Neural cell (in vitro differentiated cells): ENCODE measurements at regions not wholly inside any gene's neighbourhood (a gene's known extent, or its start where the extent isn't known, plus 50 kb on each side); places are given as distances from the start of the nearest gene placed in this dataset.

Experiments used
- H2AFZ ChIP-seq: fragments of 200-600, 300-800 bp; sonication (generic), shearing (Covaris generic); 2 replicates; pipeline ENCODE4 v1.6.0; 2014; ENCODE audit warnings: low read depth, mild to moderate bottlenecking, antibody characterized with exemption, low read length, moderate library complexity
- H3F3A ChIP-seq: fragments of 200-600 bp; shearing (Covaris generic); 2 replicates; pipeline ENCODE4 v1.6.1; 2016; ENCODE audit warnings: mild to moderate bottlenecking, moderate library complexity, mixed read lengths, antibody characterized with exemption, low read length; ENCODE audit not compliant: insufficient read depth, poor library complexity, severe bottlenecking
- H3K27ac ChIP-seq: fragments of 200-600, 300-800 bp; sonication (generic), shearing (Covaris generic); 2 replicates; pipeline ENCODE4 v1.5.1; 2014; ENCODE audit warnings: mild to moderate bottlenecking, low read length, moderate library complexity
- H3K27me3 ChIP-seq: fragments of 300-800, 200-600 bp; sonication (generic), shearing (Covaris generic); 2 replicates; pipeline ENCODE4 v1.6.0; 2014; ENCODE audit warnings: mild to moderate bottlenecking, low read depth, low read length, moderate library complexity; ENCODE audit not compliant: insufficient read depth
- H3K36me3 ChIP-seq: fragments of 300-800, 200-600 bp; sonication (generic), shearing (Covaris generic); 2 replicates; pipeline ENCODE4 v1.5.1; 2014; ENCODE audit warnings: mild to moderate bottlenecking, antibody characterized with exemption, low read length, moderate library complexity; ENCODE audit not compliant: insufficient read depth
- H3K4me2 ChIP-seq: fragments of 300-800, 200-600 bp; sonication (generic), shearing (Covaris generic); 2 replicates; pipeline ENCODE4 v1.6.0; 2014; ENCODE audit warnings: mild to moderate bottlenecking, low read length
- H3K4me3 ChIP-seq: fragments of 300-800, 200-600 bp; sonication (generic), shearing (Covaris generic); 2 replicates; pipeline ENCODE4 v1.5.1; 2014; ENCODE audit warnings: mild to moderate bottlenecking, low read length, moderate library complexity
- H3K79me2 ChIP-seq: fragments of 200-600 bp; shearing (Covaris generic); replicated peaks from 2 replicates; pipeline ENCODE4 v1.6.0; 2014; ENCODE audit warnings: mild to moderate bottlenecking, low read length, moderate library complexity; ENCODE audit not compliant: insufficient read depth
- H3K9ac ChIP-seq: fragments of 300-800, 200-600 bp; sonication (generic), shearing (Covaris generic); 2 replicates; pipeline ENCODE4 v1.6.1; 2016; ENCODE audit warnings: mild to moderate bottlenecking, low read length, mixed read lengths
- H3K9me2 ChIP-seq: fragments of 200-600 bp; shearing (Covaris generic); 2 replicates; pipeline ENCODE4 v1.6.1; 2016; ENCODE audit warnings: mild to moderate bottlenecking, low read length, mixed read lengths; ENCODE audit not compliant: insufficient read depth
- H3K9me3 ChIP-seq: fragments of 200-600, 300-800 bp; sonication (generic), shearing (Covaris generic); 2 replicates; pipeline ENCODE4 v1.6.1; 2016; ENCODE audit warnings: mild to moderate bottlenecking, mixed run types, low read length, moderate library complexity, mixed read lengths
- H4K20me1 ChIP-seq: fragments of 200-600 bp; shearing (Covaris generic); 2 replicates; pipeline ENCODE4 v1.6.1; 2016; ENCODE audit warnings: mild to moderate bottlenecking, mixed run types; ENCODE audit not compliant: insufficient read depth
- EP300 ChIP-seq: fragments of 450-650 bp; conservative IDR thresholded peaks from 2 replicates; pipeline ENCODE4 v1.6.1; 2014; ENCODE audit warnings: antibody characterized with exemption, mild to moderate bottlenecking, moderate library complexity; ENCODE audit not compliant: poor library complexity, severe bottlenecking
- MXI1 ChIP-seq: fragments of 450-650 bp; conservative IDR thresholded peaks from 2 replicates; pipeline ENCODE4 v1.6.1; 2014; ENCODE audit warnings: antibody characterized with exemption, mild to moderate bottlenecking; ENCODE audit not compliant: poor library complexity, severe bottlenecking
- POLR2AphosphoS5 ChIP-seq: IDR thresholded peaks from 2 replicates; pipeline ENCODE4 v1.6.1; 2012
- RAD21 ChIP-seq: fragments of 450-650 bp; conservative IDR thresholded peaks from 2 replicates; pipeline ENCODE4 v1.6.1; 2014; ENCODE audit warnings: antibody characterized with exemption, mild to moderate bottlenecking, moderate library complexity
- REST ChIP-seq: IDR thresholded peaks from 2 replicates; pipeline ENCODE4 v1.6.1; 2012; ENCODE audit warnings: borderline replicate concordance
- SMC3 ChIP-seq: fragments of 450-650 bp; conservative IDR thresholded peaks from 2 replicates; pipeline ENCODE4 v1.6.1; 2014; ENCODE audit warnings: antibody characterized with exemption, mild to moderate bottlenecking, moderate library complexity; ENCODE audit not compliant: poor library complexity
- TF ChIP-seq, protein P1 (sequence below): fragments of 450-650 bp; IDR thresholded peaks from 2 replicates; pipeline ENCODE4 v1.5.1; 2014; ENCODE audit warnings: antibody characterized with exemption, mild to moderate bottlenecking, moderate library complexity; ENCODE audit not compliant: poor library complexity, severe bottlenecking

DNA sequence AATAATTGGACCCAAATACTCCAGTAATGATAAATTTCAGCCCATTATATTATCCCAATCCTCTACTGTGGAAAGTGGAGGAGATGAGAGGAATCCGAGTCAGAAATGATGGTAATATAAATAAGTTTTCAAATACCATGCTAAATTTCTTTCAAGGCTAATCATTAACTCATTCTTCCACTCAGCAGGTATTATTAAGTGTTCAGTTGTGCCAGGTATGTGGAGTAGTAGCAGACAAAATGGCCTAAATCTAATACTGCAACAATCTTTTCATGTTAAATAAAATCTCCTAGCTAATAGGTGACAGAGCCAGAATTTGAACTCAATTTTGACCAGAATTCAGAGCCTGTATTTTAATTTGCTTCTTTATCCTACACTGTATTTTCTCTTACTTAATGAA is 538.6 kb upstream of the ROBO2 start:
- Histone ChIP-seq H3K79me2 (no peaks in the 10 kb centered on the region), H3K36me3 (no peaks in the 10 kb centered on the region), H3K9me3 (no peaks in the 10 kb centered on the region), H3K27me3 (no peaks in the 10 kb centered on the region), H3K4me3 (no peak overlapping the region), H3K9me2 (no peaks in the 10 kb centered on the region), H2AFZ (no peak overlapping the region), H4K20me1 (no peaks in the 10 kb centered on the region), H3K4me2 (no peak overlapping the region), H3K9ac (no peak overlapping the region), H3K27ac (no peak overlapping the region), H3F3A (no peaks in the 10 kb centered on the region)
- TF ChIP-seq, protein P1, sequence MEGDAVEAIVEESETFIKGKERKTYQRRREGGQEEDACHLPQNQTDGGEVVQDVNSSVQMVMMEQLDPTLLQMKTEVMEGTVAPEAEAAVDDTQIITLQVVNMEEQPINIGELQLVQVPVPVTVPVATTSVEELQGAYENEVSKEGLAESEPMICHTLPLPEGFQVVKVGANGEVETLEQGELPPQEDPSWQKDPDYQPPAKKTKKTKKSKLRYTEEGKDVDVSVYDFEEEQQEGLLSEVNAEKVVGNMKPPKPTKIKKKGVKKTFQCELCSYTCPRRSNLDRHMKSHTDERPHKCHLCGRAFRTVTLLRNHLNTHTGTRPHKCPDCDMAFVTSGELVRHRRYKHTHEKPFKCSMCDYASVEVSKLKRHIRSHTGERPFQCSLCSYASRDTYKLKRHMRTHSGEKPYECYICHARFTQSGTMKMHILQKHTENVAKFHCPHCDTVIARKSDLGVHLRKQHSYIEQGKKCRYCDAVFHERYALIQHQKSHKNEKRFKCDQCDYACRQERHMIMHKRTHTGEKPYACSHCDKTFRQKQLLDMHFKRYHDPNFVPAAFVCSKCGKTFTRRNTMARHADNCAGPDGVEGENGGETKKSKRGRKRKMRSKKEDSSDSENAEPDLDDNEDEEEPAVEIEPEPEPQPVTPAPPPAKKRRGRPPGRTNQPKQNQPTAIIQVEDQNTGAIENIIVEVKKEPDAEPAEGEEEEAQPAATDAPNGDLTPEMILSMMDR, result no peak
- TF ChIP-seq MXI1 (no peak), POLR2AphosphoS5 (no peak), RAD21 (no peak), EP300 (no peak), SMC3 (no peak), REST (no peak)

GRCh38 chr3:76502076-76502475 is 537.8 kb upstream of the ROBO2 start:
- TF ChIP-seq EP300 (peak; percentile 77), MXI1 (no peak), POLR2AphosphoS5 (peak; percentile 62)

DNA sequence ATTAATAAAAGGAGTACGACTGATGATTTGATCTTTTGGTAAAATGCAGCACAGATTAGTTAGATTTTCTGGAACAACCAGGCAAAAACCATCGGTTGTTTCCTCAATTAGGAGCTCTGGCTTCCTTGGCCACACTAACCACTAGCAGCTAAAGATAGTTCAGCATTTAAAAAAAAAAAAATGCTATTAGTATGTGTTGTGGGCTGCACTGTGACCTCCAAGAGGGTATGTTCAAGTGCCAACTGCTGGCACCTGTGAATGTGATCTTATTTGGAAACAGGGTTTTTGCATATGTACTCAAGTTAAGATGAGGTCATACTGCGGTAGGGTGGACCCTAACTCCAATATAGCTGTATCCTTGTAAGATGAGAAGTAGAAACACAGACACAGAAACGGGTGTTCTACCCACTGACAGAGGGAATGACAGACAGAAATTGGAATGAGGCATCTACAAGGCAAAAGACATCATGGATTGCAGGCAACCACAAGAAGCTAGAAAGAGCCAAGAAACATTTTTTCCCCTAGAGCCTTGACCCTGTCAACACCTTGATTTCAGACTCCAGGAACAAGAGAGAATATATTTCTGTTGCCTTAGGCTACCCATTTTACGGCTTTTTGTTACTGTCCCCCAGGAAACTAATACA is 534.6 kb upstream of the ROBO2 start:
- no peaks in the 10 kb centered on the region for H4K20me1 ChIP-seq
- H3K9me3 ChIP-seq, result no peaks in the 10 kb centered on the region
- H3K9ac ChIP-seq, result no peak overlapping the region
- no peak overlapping the region for H3K4me2 ChIP-seq
- no peak overlapping the region for H3K4me3 ChIP-seq
- no peaks in the 10 kb centered on the region for H3K79me2 ChIP-seq
- no peaks in the 10 kb centered on the region for H3K9me2 ChIP-seq
- no peaks in the 10 kb centered on the region for H3K27me3 ChIP-seq
- no peaks in the 10 kb centered on the region for H3K36me3 ChIP-seq
- H3F3A ChIP-seq, result no peaks in the 10 kb centered on the region
- TF ChIP-seq REST, result no peak
- TF ChIP-seq POLR2AphosphoS5, result no peak
- H3K27ac ChIP-seq, result no peak overlapping the region
- H2AFZ ChIP-seq, result no peak overlapping the region

More at GRCh38 chr3:76502076-76502475, 537.8 kb upstream of the ROBO2 start:
- no peaks in the 10 kb centered on the region for H3F3A ChIP-seq
- H3K4me2 ChIP-seq, result no peak overlapping the region
- no peaks in the 10 kb centered on the region for H3K36me3 ChIP-seq
- H3K9me3 ChIP-seq, result no peaks in the 10 kb centered on the region
- no peak overlapping the region for H3K9ac ChIP-seq
- no peak overlapping the region for H3K27ac ChIP-seq
- H3K4me3 ChIP-seq, result no peak overlapping the region
- H3K27me3 ChIP-seq, result no peaks in the 10 kb centered on the region
- no peak overlapping the region for H2AFZ ChIP-seq
- H4K20me1 ChIP-seq, result no peaks in the 10 kb centered on the region
- H3K9me2 ChIP-seq, result no peaks in the 10 kb centered on the region
- no peaks in the 10 kb centered on the region for H3K79me2 ChIP-seq
